HepG2 (cell line): ENCODE measurements at regions not wholly inside any gene's neighbourhood (a gene's known extent, or its start where the extent isn't known, plus 50 kb on each side); places are given as distances from the start of the nearest gene placed in this dataset.

Experiments used
- ATAC-seq: fragments of 200-7000 bp; cut with Tn5 transposase; 3 replicates; pipeline ENCODE4 v1.9.1; 2020; ENCODE audit warnings: mild to moderate bottlenecking, moderate library complexity
- BruUV-seq: library from RNA; stranded (reverse); fragments of 400-500 nt; replicated peaks from 2 replicates; lab custom pipeline; 2021; lab: Mats Ljungman, UMichigan
- CTCF ChIA-PET: fragments of 300-600 bp; formaldehyde crosslinking; extraction: SDS; loops from one replicate; lab custom pipeline; 2021; ENCODE audit warnings: low total read pairs, inconsistent platforms, low intra/inter-chr PET ratio; lab: Yijun Ruan, JAX
- POLR2A ChIA-PET: fragments of 350-600 bp; sonication (Branson Sonifier 250); formaldehyde crosslinking; loops from one replicate; lab custom pipeline; 2020; ENCODE audit warnings: antibody characterized with exemption, inconsistent platforms; lab: Yijun Ruan, JAX
- DNase-seq: peaks from one replicate; pipeline ENCODE4 v3.0.0-alpha.2; 2015; ENCODE audit warnings: low spot score
- FAIRE-seq: peaks from 3 replicates; lab custom pipeline; 2011; peaks lifted over from hg19 to GRCh38; lab: Jason Lieb, UNC
- H2AFZ ChIP-seq: one replicate; pipeline ENCODE4 v1.6.1; 2011; ENCODE audit warnings: low read length, inconsistent platforms
- H3K27ac ChIP-seq: fragments of 300-600 bp; 3 replicates; pipeline ENCODE4 v1.8.0; 2011; ENCODE audit warnings: mixed run types, mild to moderate bottlenecking, mixed read lengths, low read length, inconsistent platforms; ENCODE audit not compliant: insufficient read depth; ENCODE audit errors: extremely low read length
- H3K27me3 ChIP-seq, 2 experiments: fragments of 200-600 bp in 1 of 2; 2 replicates in 1 of 2; 3 replicates in 1 of 2; pipeline versions ENCODE4 v1.6.0 to v1.8.0; 2011; ENCODE audit warnings: low read length in 2 of 2, mild to moderate bottlenecking in 2 of 2, moderate library complexity in 2 of 2, inconsistent platforms in 1 of 2; ENCODE audit not compliant: insufficient read depth in 2 of 2, control insufficient read depth in 1 of 2
- H3K36me3 ChIP-seq, 2 experiments: fragments of 200-600 bp in 1 of 2; replicated peaks in 1 of 2; 2 replicates in 1 of 2; 3 replicates in 1 of 2; pipeline versions ENCODE4 v1.5.1 to v1.8.0; 2011; ENCODE audit warnings: low read length in 2 of 2, inconsistent platforms in 1 of 2; ENCODE audit not compliant: insufficient read depth in 2 of 2, control insufficient read depth in 1 of 2
- H3K4me1 ChIP-seq: 2 replicates; pipeline ENCODE4 v1.5.1; 2012; ENCODE audit warnings: low read length, inconsistent platforms; ENCODE audit not compliant: insufficient read depth
- H3K4me2 ChIP-seq: 2 replicates; pipeline ENCODE4 v1.6.0; 2011; ENCODE audit warnings: low read depth, low read length, inconsistent platforms
- H3K4me3 ChIP-seq, 3 experiments: fragments of 200-600 bp in 1 of 3; sonication (generic), shearing (Covaris generic) in 1 of 3; replicated peaks in 1 of 3; 2 replicates each; pipeline ENCODE4 v1.5.1; 2011 to 2016; ENCODE audit warnings: low read length in 3 of 3, inconsistent platforms in 2 of 3, low read depth in 2 of 3, mild to moderate bottlenecking in 2 of 3, control low read depth in 1 of 3, mixed read lengths in 1 of 3; ENCODE audit not compliant: insufficient read depth in 1 of 3
- H3K79me2 ChIP-seq: one replicate; pipeline ENCODE4 v1.6.1; 2011; ENCODE audit warnings: low read length, inconsistent platforms; ENCODE audit not compliant: insufficient read depth
- H3K9ac ChIP-seq: 2 replicates; pipeline ENCODE4 v1.6.0; 2011; ENCODE audit warnings: mild to moderate bottlenecking, low read depth, low read length, inconsistent platforms; ENCODE audit not compliant: insufficient read depth
- H3K9me3 ChIP-seq: 2 replicates; pipeline ENCODE4 v1.5.1; 2012; ENCODE audit warnings: mild to moderate bottlenecking, low read length
- H4K20me1 ChIP-seq: 2 replicates; pipeline ENCODE4 v1.6.0; 2011; ENCODE audit warnings: inconsistent platforms, mild to moderate bottlenecking, low read length, moderate library complexity; ENCODE audit not compliant: insufficient read depth
- AHDC1 ChIP-seq: sonication (generic); formaldehyde crosslinking; IDR thresholded peaks from 2 replicates; pipeline ENCODE4 v1.5.1; 2020; ENCODE audit warnings: mild to moderate bottlenecking, missing genetic modification reagents, borderline replicate concordance
- HDAC2 ChIP-seq: sonication (generic); formaldehyde crosslinking; IDR thresholded peaks from 2 replicates; pipeline ENCODE4 v1.4.0; 2020; ENCODE audit warnings: missing genetic modification reagents
- NCOA5 ChIP-seq: sonication (generic); formaldehyde crosslinking; IDR thresholded peaks from 2 replicates; pipeline ENCODE4 v1.4.0; 2020; ENCODE audit warnings: missing genetic modification reagents
- PPARG ChIP-seq: conservative IDR thresholded peaks from 2 replicates; pipeline ENCODE4 v1.6.1; 2016; ENCODE audit warnings: missing biosample characterization, missing genetic modification reagents
- SMAD1 ChIP-seq: sonication (generic); formaldehyde crosslinking; IDR thresholded peaks from 2 replicates; pipeline ENCODE4 v1.4.0; 2020; ENCODE audit warnings: missing genetic modification reagents, low read depth, mild to moderate bottlenecking, borderline replicate concordance
- ZNF24 ChIP-seq: fragments of 450-650 bp; IDR thresholded peaks from 2 replicates; pipeline ENCODE4 v1.6.1; 2017; ENCODE audit warnings: antibody characterized with exemption, mild to moderate bottlenecking
- ZNF710 ChIP-seq: sonication (generic); formaldehyde crosslinking; IDR thresholded peaks from 2 replicates; pipeline ENCODE4 v1.5.0; 2020; ENCODE audit warnings: mild to moderate bottlenecking, missing genetic modification reagents, borderline replicate concordance
- WGBS: methylation state at CpG from one replicate; pipeline ENCODE4 v1.1.6; 2017; ENCODE audit warnings: low lambda C conversion rate; 5-methylcytosine and 5-hydroxymethylcytosine counted together
- in situ Hi-C: cut with HindIII; loops from 2 replicates; pipeline ENCODE4 v1.10.0; 2017; ENCODE audit warnings: low pct_unique_long_range_greater_than_20kb; ENCODE audit not compliant: extremely low pct_ligation_motif_present
- intact Hi-C: fragments of 100-400 bp; cut with micrococcal nuclease; formaldehyde crosslinking; loops from one replicate; pipeline ENCODE4 v1.10.0; 2022; ENCODE audit not compliant: unreplicated experiment

- Histone ChIP-seq H3K27me3 (peaks cover 0 to 8% of the 10 kb centered on the region in 2 experiments; a peak in 2 of 5 replicates), H3K79me2 (no peaks in the 10 kb centered on the region), H3K4me3 (no peak overlapping the region), H3K9me3 (no peaks in the 10 kb centered on the region), H4K20me1 (no peaks in the 10 kb centered on the region), H3K27ac (no peak overlapping the region)
- FAIRE-seq (no peak), ATAC-seq (no peak)
- WGBS, result 11% methylated on average over 7 of the region's 7 CpGs
- TF ChIP-seq ZNF24 (no peak), AHDC1 (CRISPR knock-in tag) (no peak), PPARG (CRISPR knock-in tag) (no peak), SMAD1 (CRISPR knock-in tag) (no peak), NCOA5 (CRISPR knock-in tag) (no peak), ZNF710 (CRISPR knock-in tag) (no peak), HDAC2 (CRISPR knock-in tag) (no peak)
- TF ChIP-seq, all 625 proteins: peak for 0
- no peaks in the 10 kb centered on the region for H3K36me3 ChIP-seq
- no peaks in the 10 kb centered on the region for H3K4me1 ChIP-seq
- no peak overlapping the region for H3K4me2 ChIP-seq
- no peak for DNase-seq
- no TSS peak for BruUV-seq
- H2AFZ ChIP-seq, result no peak overlapping the region
- ChIA-PET POLR2A (no interaction called here), CTCF (no interaction called here)
- in situ Hi-C loops (no loop called here), intact Hi-C loops (no loop called here)
- H3K9ac ChIP-seq, result no peak overlapping the region
Measured at GRCh38 chr7:22066522-22066921, 120.8 kb upstream of the CDCA7L start.
